ENCODE measurements at regions not wholly inside any gene's neighbourhood (a gene's known extent, or its start where the extent isn't known, plus 50 kb on each side); places are given as distances from the start of the nearest gene placed in this dataset.

GRCh38 chr2:5540856-5541255 is 151.3 kb upstream of the SOX11 start:
- no peaks in the 10 kb centered on the region for H3K27me3 ChIP-seq (ENCODE audit: insufficient read depth, low read length)
- H3K9me2 ChIP-seq (ENCODE audit: insufficient read depth): no peaks in the 10 kb centered on the region
- no TSS peak for BruUV-seq (replicated peaks)
- H2AFZ ChIP-seq (ENCODE audit: low read depth, low read length, poor library complexity, severe bottlenecking): no peak overlapping the region
- no peak for TF ChIP-seq SP1 (IDR thresholded peaks at IDR 0.05; ENCODE audit: low read depth)
- no peak for TF ChIP-seq ZNF274 (IDR thresholded peaks at IDR 0.05; ENCODE audit: low read depth, low read length)
- TF ChIP-seq SRF (IDR thresholded peaks at IDR 0.05; ENCODE audit: low read depth): no peak
- ChIA-PET CTCF (no interaction called here), RAD21 (ENCODE audit: low non-redundant PET in 1 of 2, low total read pairs in 2 of 2, uncharacterized antibody in 2 of 2, unreplicated experiment in 2 of 2) (no interaction called here), POLR2A (no interaction called here)
- peaks cover 8 to 17% of the 10 kb centered on the region in 2 experiments; a peak in 3 of 4 replicates for H3K9me3 ChIP-seq (ENCODE audit: control insufficient read depth in 1 of 2, insufficient read depth in 1 of 2, low read depth in 1 of 2, low read length in 2 of 2)
- H3K9ac ChIP-seq (ENCODE audit: low read length): no peak overlapping the region
- H3K79me2 ChIP-seq (ENCODE audit: insufficient read depth, low read length): no peaks in the 10 kb centered on the region
- H3K36me3 ChIP-seq (ENCODE audit: control insufficient read depth in 1 of 2, insufficient read depth in 2 of 2, low read length in 2 of 2): no peaks in the 10 kb centered on the region
- no peak for ATAC-seq
- no peak for DNase-seq (ENCODE audit: low read depth, low spot score)
- no peak overlapping the region for H3K4me3 ChIP-seq (replicated peaks in 1 of 2; ENCODE audit: low read depth in 1 of 2, low read length in 2 of 2)
- intact Hi-C loops (cut with micrococcal nuclease): no loop called here
- H4K20me1 ChIP-seq (ENCODE audit: insufficient read depth): no peaks in the 10 kb centered on the region
- no peak overlapping the region for H3K27ac ChIP-seq (ENCODE audit: low read depth, low read length)
- H3K4me2 ChIP-seq (ENCODE audit: low read length): no peak overlapping the region
- H3K4me1 ChIP-seq (ENCODE audit: control insufficient read depth in 1 of 2, insufficient read depth in 2 of 2, low read length in 2 of 2): no peaks in the 10 kb centered on the region

GRCh38 chr2:5544205-5544786 is 147.9 kb upstream of the SOX11 start:
- no peak for DNase-seq (ENCODE audit: low read depth, low spot score)
- H3K36me3 ChIP-seq (ENCODE audit: control insufficient read depth in 1 of 2, insufficient read depth in 2 of 2, low read length in 2 of 2): no peaks in the 10 kb centered on the region
- ChIA-PET CTCF (no interaction called here), RAD21 (ENCODE audit: low non-redundant PET in 1 of 2, low total read pairs in 2 of 2, uncharacterized antibody in 2 of 2, unreplicated experiment in 2 of 2) (no interaction called here), POLR2A (no interaction called here)
- H2AFZ ChIP-seq (ENCODE audit: low read depth, low read length, poor library complexity, severe bottlenecking): no peak overlapping the region
- no peak overlapping the region for H3K27ac ChIP-seq (ENCODE audit: low read depth, low read length)
- H3K9ac ChIP-seq (ENCODE audit: low read length): no peak overlapping the region
- no peak overlapping the region for H3K4me3 ChIP-seq (replicated peaks in 1 of 2; ENCODE audit: low read depth in 1 of 2, low read length in 2 of 2)
- intact Hi-C loops (cut with micrococcal nuclease): no loop called here
- BruUV-seq (replicated peaks): no TSS peak
- H4K20me1 ChIP-seq (ENCODE audit: insufficient read depth): no peaks in the 10 kb centered on the region
- no peaks in the 10 kb centered on the region for H3K79me2 ChIP-seq (ENCODE audit: insufficient read depth, low read length)
- H3K4me2 ChIP-seq (ENCODE audit: low read length): no peak overlapping the region
- H3K9me2 ChIP-seq (ENCODE audit: insufficient read depth): no peaks in the 10 kb centered on the region
- H3K9me3 ChIP-seq (ENCODE audit: control insufficient read depth in 1 of 2, insufficient read depth in 1 of 2, low read depth in 1 of 2, low read length in 2 of 2): peaks cover 8 to 18% of the 10 kb centered on the region in 2 experiments; a peak in 3 of 4 replicates
- no peak for ATAC-seq
- TF ChIP-seq EGR1 (IDR thresholded peaks at IDR 0.05; ENCODE audit: low read depth) (no peak), RAD21 (IDR thresholded peaks at IDR 0.05; ENCODE audit: low read depth) (no peak), YY1 (IDR thresholded peaks at IDR 0.05; ENCODE audit: extremely low read depth, insufficient replicate concordance, low read depth, low read length) (no peak), SIN3A (IDR thresholded peaks at IDR 0.05; ENCODE audit: low read depth) (no peak), EZH2phosphoT487 (IDR thresholded peaks at IDR 0.05; ENCODE audit: borderline replicate concordance) (no peak), ELF1 (IDR thresholded peaks at IDR 0.05; ENCODE audit: borderline replicate concordance, low read depth) (no peak), TCF7L2 (IDR thresholded peaks at IDR 0.05; ENCODE audit: borderline replicate concordance, extremely low read depth, insufficient read depth, insufficient read length) (no peak), ZFX (IDR thresholded peaks at IDR 0.05) (no peak), POLR2A (IDR thresholded peaks at IDR 0.05; ENCODE audit: borderline replicate concordance, extremely low read depth, insufficient read depth, insufficient read length) (no peak), ATF3 (IDR thresholded peaks at IDR 0.05) (no peak), POLR2AphosphoS5 (IDR thresholded peaks at IDR 0.05; ENCODE audit: low read depth, low read length) (no peak)
- H3K4me1 ChIP-seq (ENCODE audit: control insufficient read depth in 1 of 2, insufficient read depth in 2 of 2, low read length in 2 of 2): no peaks in the 10 kb centered on the region
- H3K27me3 ChIP-seq (ENCODE audit: insufficient read depth, low read length): no peaks in the 10 kb centered on the region
